ENCODE measurements at regions not wholly inside any gene's neighbourhood (a gene's known extent, or its start where the extent isn't known, plus 50 kb on each side); places are given as distances from the start of the nearest gene placed in this dataset.

DNA sequence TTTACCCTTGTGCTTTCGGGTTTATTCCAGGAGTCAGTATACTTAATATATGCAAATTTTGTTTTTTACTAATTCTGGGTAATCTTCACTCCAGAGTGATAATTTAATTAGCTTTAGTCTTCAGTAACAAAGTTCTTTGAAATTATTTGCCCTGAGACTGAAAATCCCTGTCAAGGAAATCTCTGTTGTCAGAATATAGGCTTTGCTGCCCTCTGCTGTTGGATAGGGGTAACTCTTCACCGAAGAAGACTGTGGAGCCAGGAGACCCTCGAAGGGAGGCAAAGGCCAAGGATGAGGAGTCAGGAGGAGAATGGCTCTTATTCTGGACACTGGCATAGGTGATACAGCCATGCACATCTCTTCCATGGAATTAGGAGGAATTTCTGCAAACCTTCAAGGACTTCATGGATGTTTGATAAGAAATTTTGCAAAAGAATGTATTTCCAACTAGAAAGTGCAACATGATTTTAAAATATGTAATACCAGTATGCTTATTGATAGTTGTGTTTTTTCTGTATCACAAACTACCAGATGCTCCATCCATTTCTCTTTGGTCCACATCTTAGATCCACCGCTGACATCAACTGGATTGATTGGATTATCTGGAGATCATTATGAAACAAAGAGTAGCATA, 182.3 kb downstream of the RDH14 start:
- no peak for DNase-seq

- DNase-seq, result no peak
These were observed 183.5 kb downstream of the RDH14 start for GRCh38 chr2:18376936-18377335.

GRCh38 chr2:18373664-18374063, 186.8 kb downstream of the RDH14 start:
- DNase-seq, result no peak

DNA sequence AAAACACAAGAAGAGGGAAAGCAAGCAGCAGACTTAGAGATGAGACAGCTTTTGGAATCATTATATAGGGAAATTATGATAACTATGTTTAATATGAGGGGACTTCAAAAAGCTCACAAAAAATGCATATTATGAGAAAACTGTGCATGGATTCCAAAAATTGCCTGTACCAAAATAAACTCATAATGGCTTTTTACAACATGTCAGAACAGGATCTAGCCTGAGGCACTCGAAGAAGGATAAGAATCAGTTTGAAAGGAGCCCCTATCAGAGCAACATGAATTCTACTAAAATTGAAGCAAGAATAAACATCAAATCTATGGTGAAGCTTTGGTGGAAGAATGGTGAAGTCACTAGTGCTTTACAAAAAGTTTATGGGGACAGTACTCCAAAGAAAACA, 187.4 kb downstream of the RDH14 start:
- DNase-seq, result no peak

GRCh38 chr2:18372641-18373040, 187.8 kb downstream of the RDH14 start:
- DNase-seq, result no peak

DNA sequence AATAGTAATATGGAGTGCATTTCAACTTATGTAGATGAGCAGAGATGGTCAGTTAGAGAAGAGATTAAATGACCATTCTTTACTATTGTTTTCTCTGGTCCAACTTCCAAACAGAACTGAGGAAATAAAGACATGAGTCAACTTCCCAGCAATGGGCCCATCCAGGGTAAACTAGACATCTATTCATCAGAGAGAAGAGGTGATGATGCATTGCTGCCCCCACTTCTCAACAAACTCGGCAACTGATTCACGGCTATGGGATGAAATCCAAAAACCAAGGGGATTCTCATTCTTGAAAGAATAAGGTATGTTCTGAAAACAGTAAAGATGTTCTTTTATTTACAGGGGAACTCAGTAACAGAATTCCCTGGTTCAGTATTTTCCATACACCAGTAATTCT, 190.7 kb downstream of the RDH14 start:
- no peak for DNase-seq

DNA sequence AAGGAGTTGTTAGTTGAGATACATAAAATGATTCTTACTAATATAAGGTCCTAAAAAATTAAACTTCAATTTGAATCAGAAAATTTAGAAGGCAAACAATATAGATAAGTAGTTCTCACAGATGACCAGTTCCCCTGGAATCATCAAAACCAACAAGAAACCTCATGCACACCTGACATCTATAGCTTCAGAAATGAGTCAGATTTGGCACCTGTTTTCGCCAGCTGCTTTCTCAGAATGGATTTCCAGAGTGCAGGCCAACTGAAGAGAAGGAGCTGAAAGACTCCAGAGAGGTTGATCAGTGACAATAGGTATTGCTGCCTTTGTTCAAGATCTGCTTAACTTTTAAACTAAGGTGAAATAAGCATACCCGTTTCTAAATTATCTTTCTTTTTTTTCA, 192.4 kb downstream of the RDH14 start:
- no peak for DNase-seq

DNA sequence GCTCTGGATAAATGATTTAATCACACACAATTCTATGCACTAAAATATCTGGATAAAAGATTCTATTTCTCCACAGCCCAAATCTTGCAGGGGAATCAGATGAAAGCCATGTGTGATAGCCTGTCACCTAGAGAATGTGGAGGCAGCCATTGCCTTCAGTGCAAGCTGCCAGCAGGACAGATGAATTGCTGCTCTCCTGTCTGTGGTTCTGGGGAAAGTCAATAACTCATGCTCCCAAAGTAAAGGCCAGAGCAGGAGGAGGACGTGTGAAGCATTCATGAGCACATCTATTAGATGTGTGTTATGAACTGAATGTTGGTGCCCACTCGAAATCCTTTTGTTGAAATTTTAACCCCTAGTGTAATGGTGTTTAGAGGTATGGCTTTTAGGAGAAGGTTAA, 195.1 kb downstream of the RDH14 start:
- no peak for DNase-seq

DNA sequence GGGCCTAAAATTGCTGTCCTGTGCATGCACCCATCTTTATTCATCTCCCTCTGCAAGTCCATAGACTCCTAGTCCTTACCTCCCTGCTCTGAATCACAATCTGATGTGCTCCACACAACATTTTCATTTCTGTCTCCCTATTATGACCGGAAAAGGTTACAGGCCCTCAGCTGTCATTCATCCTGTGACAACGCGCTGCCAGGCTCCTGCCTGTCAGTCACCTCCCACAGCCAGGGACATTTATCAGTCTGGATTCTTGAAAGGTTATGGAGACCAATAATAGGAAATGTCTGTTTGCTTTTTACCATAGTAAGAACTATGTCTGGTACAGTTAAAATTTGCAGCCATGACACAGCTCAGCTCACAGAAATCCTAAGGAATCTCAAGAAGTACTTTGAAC, 197.1 kb downstream of the RDH14 start:
- DNase-seq, result no peak

DNA sequence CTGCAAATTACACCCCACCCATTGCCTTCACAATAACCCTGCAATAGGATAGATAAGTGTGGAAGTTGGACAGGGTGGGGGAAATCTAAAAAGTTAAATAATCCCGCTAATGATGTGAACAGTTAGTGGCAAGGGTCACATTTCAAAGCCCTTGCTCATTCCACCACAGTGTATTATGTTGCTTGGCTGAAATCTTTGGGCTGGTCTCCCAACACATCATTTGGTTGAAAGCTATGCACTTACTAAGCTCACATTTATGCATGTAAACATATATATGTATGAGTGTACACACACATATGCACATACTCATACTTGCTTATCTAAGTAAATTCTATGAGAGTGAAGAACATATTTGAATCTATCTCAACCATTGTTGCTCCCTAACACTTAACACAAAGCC, 197.8 kb downstream of the RDH14 start:
- DNase-seq, result no peak

GRCh38 chr2:18357537-18357936, 202.9 kb downstream of the RDH14 start:
- no peak for DNase-seq

- no peak for DNase-seq
These were observed 203.8 kb downstream of the RDH14 start for GRCh38 chr2:18356676-18357075.

GRCh38 chr2:18349421-18349820, 211.0 kb downstream of the RDH14 start:
- no peak for DNase-seq

DNA sequence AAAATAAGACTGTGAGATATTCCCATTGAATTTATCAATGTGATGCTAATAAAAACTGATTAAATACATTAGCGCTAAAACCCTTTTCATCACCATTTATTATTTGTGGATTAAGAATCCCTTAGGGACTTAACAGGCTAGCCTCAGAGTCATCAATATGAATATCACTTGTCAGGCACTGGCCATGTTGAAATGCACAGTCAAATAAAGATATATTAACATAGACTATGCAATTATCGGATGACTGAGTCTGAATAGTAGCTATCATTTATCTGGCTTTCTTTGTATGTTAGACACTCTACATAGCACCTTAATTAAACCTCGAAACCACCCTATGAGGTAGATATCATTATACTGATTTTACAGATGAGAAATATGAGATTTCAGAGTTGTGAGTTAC, 213.6 kb downstream of the RDH14 start:
- DNase-seq, result no peak

- no peak for DNase-seq
These were observed 214.1 kb downstream of the RDH14 start for GRCh38 chr2:18346344-18346743.

- DNase-seq, result no peak
These were observed 214.6 kb downstream of the RDH14 start for GRCh38 chr2:18345848-18346247.

GRCh38 chr2:18342901-18343300, 217.6 kb downstream of the RDH14 start:
- DNase-seq, result no peak

DNA sequence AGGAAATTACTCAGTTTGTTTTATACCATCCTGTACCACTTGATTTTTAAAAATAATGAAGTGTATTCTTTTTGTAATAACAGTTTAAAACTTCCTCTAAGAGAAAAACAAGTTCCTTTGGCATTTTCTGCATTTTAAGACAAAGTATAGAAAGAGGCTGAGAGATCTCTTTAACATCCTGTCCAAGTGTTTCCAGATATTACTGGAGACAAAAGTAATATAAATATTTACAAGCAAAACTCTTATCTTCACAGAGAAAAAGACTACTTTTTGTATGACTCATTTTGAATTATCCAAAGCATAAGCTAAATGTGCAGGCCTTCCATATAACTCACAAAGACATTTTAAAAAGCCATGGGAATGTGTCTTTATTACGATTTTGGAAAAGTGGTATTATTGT, 221.1 kb downstream of the RDH14 start:
- DNase-seq, result no peak

- no peak for DNase-seq
These were observed 223.5 kb downstream of the RDH14 start for GRCh38 chr2:18336975-18337374.

DNA sequence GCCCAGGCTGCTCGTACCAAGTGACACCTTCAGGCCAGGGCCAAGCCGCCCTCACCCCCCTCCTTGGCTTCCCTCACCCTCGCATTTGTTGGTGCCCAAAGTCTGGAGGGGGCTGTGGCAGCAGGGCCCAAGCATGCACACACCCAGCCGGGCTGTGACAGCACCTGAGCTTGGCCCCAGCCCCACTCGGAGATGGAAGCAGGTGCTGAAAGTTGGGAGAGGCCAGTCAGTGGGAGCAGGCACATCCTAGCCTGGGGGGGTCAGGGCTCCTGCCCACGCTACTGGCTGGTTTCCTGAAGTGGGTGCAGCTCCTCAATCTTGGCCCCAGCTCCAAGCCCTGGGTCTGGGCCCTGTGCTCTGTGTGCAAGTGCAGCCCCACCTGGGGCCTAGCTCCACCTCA, 228.0 kb downstream of the RDH14 start:
- DNase-seq, result no peak

- no peak for DNase-seq
These were observed 235.3 kb downstream of the RDH14 start for GRCh38 chr2:18325118-18325517.

- no peak for DNase-seq
These were observed 240.5 kb downstream of the RDH14 start for GRCh38 chr2:18319987-18320386.

- no peak for DNase-seq
These were observed 243.4 kb downstream of the RDH14 start for GRCh38 chr2:18317017-18317416.

- DNase-seq, result no peak
These were observed 247.6 kb downstream of the RDH14 start for GRCh38 chr2:18312818-18313217.
